H9 (cell line): ENCODE measurements at regions not wholly inside any gene's neighbourhood (a gene's known extent, or its start where the extent isn't known, plus 50 kb on each side); places are given as distances from the start of the nearest gene placed in this dataset.

ENCODE experiments used
- DNase-seq: peaks from one replicate; pipeline ENCODE4 v3.0.0-alpha.2; 2017
- H2AFZ ChIP-seq: one replicate; pipeline ENCODE4 v1.6.1; 2013; ENCODE audit warnings: mild to moderate bottlenecking, low read length, control low read depth, moderate library complexity
- H2AK5ac ChIP-seq: 2 replicates; pipeline ENCODE4 v1.6.1; 2013; ENCODE audit warnings: low read length, control low read depth, mixed read lengths; ENCODE audit not compliant: insufficient read length
- H2BK120ac ChIP-seq: one replicate; pipeline ENCODE4 v1.6.1; 2013; ENCODE audit warnings: low read depth, mild to moderate bottlenecking, low read length, control low read depth, inconsistent platforms; ENCODE audit not compliant: poor library complexity, severe bottlenecking
- H2BK12ac ChIP-seq: 2 replicates; pipeline ENCODE4 v1.6.1; 2013; ENCODE audit warnings: low read length, control low read depth, mixed read lengths, low read depth; ENCODE audit not compliant: insufficient read length
- H2BK15ac ChIP-seq: 2 replicates; pipeline ENCODE4 v1.6.1; 2013; ENCODE audit warnings: low read depth, low read length, control low read depth
- H2BK20ac ChIP-seq: one replicate; pipeline ENCODE4 v1.6.1; 2013; ENCODE audit warnings: low read depth, mild to moderate bottlenecking, low read length, control low read depth, inconsistent platforms; ENCODE audit not compliant: poor library complexity, severe bottlenecking
- H2BK5ac ChIP-seq: 2 replicates; pipeline ENCODE4 v1.6.1; 2013; ENCODE audit warnings: low read length, control low read depth, mixed read lengths; ENCODE audit not compliant: insufficient read length
- H3K14ac ChIP-seq: 2 replicates; pipeline ENCODE4 v1.6.1; 2013; ENCODE audit warnings: low read length, control low read depth; ENCODE audit not compliant: insufficient read depth
- H3K18ac ChIP-seq: 2 replicates; pipeline ENCODE4 v1.6.1; 2013; ENCODE audit warnings: low read depth, mild to moderate bottlenecking, mixed read lengths, low read length, control low read depth; ENCODE audit not compliant: insufficient read length
- H3K23ac ChIP-seq: 2 replicates; pipeline ENCODE4 v1.6.1; 2013; ENCODE audit warnings: low read length, control low read depth, mixed read lengths, low read depth; ENCODE audit not compliant: insufficient read length
- H3K23me2 ChIP-seq: 2 replicates; pipeline ENCODE4 v1.6.1; 2013; ENCODE audit warnings: low read depth, mild to moderate bottlenecking, mixed read lengths, low read length, control low read depth; ENCODE audit not compliant: insufficient read length, poor library complexity, severe bottlenecking
- H3K27ac ChIP-seq: 2 replicates; pipeline ENCODE4 v1.5.1; 2013; ENCODE audit warnings: low read length, control low read depth, mixed read lengths, low read depth; ENCODE audit not compliant: insufficient read length
- H3K27me3 ChIP-seq: 2 replicates; pipeline ENCODE4 v1.6.1; 2013; ENCODE audit warnings: low read length, control low read depth, inconsistent platforms; ENCODE audit not compliant: insufficient read depth
- H3K4ac ChIP-seq: 2 replicates; pipeline ENCODE4 v1.6.1; 2013; ENCODE audit warnings: low read depth, mild to moderate bottlenecking, control low read depth, inconsistent platforms, low read length, moderate library complexity
- H3K4me1 ChIP-seq: 2 replicates; pipeline ENCODE4 v1.6.1; 2013; ENCODE audit warnings: low read length, control low read depth, inconsistent platforms; ENCODE audit not compliant: insufficient read depth
- H3K4me2 ChIP-seq: 2 replicates; pipeline ENCODE4 v1.6.1; 2013; ENCODE audit warnings: low read length, control low read depth, mixed read lengths; ENCODE audit not compliant: insufficient read length, insufficient read depth
- H3K56ac ChIP-seq: 2 replicates; pipeline ENCODE4 v1.6.1; 2013; ENCODE audit warnings: low read depth, mild to moderate bottlenecking, mixed read lengths, low read length, control low read depth; ENCODE audit not compliant: insufficient read length
- H3K79me1 ChIP-seq: 2 replicates; pipeline ENCODE4 v1.6.1; 2013; ENCODE audit warnings: low read depth, mild to moderate bottlenecking, moderate library complexity, low read length, control low read depth, inconsistent platforms; ENCODE audit not compliant: insufficient read depth, poor library complexity, severe bottlenecking
- H3K79me2 ChIP-seq: 2 replicates; pipeline ENCODE4 v1.6.1; 2013; ENCODE audit warnings: low read length, control low read depth, inconsistent platforms; ENCODE audit not compliant: insufficient read depth
- H3K9ac ChIP-seq: 2 replicates; pipeline ENCODE4 v1.6.1; 2013; ENCODE audit warnings: low read length, control low read depth, mixed read lengths; ENCODE audit not compliant: insufficient read length; ENCODE audit errors: extremely low read depth
- H3K9me3 ChIP-seq: one replicate; pipeline ENCODE4 v1.6.1; 2013; ENCODE audit warnings: low read depth, low read length, inconsistent platforms; ENCODE audit not compliant: control insufficient read depth
- H3T11ph ChIP-seq: one replicate; pipeline ENCODE4 v1.6.1; 2013; ENCODE audit warnings: mild to moderate bottlenecking, low read length, control low read depth, inconsistent platforms
- H4K20me1 ChIP-seq: one replicate; pipeline ENCODE4 v1.6.1; 2013; ENCODE audit not compliant: control insufficient read depth, insufficient read length, insufficient read depth
- H4K5ac ChIP-seq: 2 replicates; pipeline ENCODE4 v1.6.1; 2013; ENCODE audit warnings: low read depth, mild to moderate bottlenecking, mixed read lengths, low read length, control low read depth; ENCODE audit not compliant: insufficient read length
- H4K8ac ChIP-seq: replicated peaks from 2 replicates; pipeline ENCODE4 v1.6.1; 2013; ENCODE audit warnings: low read length, control low read depth, mixed read lengths, low read depth; ENCODE audit not compliant: insufficient read length
- H4K91ac ChIP-seq: 2 replicates; pipeline ENCODE4 v1.6.1; 2013; ENCODE audit warnings: low read depth, mild to moderate bottlenecking, moderate library complexity, mixed read lengths, low read length, control low read depth; ENCODE audit not compliant: insufficient read length
- H3K27ac Mint-ChIP-seq, 3 experiments: 2 replicates in 2 of 3; 3 replicates in 1 of 3; pipeline ENCODE4 v1.8.0; 2020 to 2021; ENCODE audit warnings: mixed read lengths in 3 of 3, mild to moderate bottlenecking in 1 of 3, moderate library complexity in 1 of 3
- H3K27me3 Mint-ChIP-seq: 2 replicates; pipeline ENCODE4 v1.8.0; 2021; ENCODE audit warnings: low read depth, mild to moderate bottlenecking, moderate library complexity, mixed read lengths
- H3K36me3 Mint-ChIP-seq, 3 experiments: 2 replicates in 2 of 3; 3 replicates in 1 of 3; pipeline ENCODE4 v1.8.0; 2020 to 2021; ENCODE audit warnings: low read depth in 3 of 3, mixed read lengths in 3 of 3; ENCODE audit not compliant: insufficient read depth in 1 of 3
- H3K4me1 Mint-ChIP-seq, 2 experiments: 2 replicates each; pipeline ENCODE4 v1.8.0; 2020; ENCODE audit warnings: mixed read lengths in 2 of 2
- H3K4me3 Mint-ChIP-seq, 2 experiments: 2 replicates in 1 of 2; 3 replicates in 1 of 2; pipeline ENCODE4 v1.8.0; 2020 to 2021; ENCODE audit warnings: mild to moderate bottlenecking in 2 of 2, mixed read lengths in 2 of 2, moderate library complexity in 1 of 2
- H3K9me3 Mint-ChIP-seq, 2 experiments: 2 replicates in 1 of 2; 3 replicates in 1 of 2; pipeline ENCODE4 v1.8.0; 2020; ENCODE audit warnings: mild to moderate bottlenecking in 2 of 2, mixed read lengths in 2 of 2, moderate library complexity in 1 of 2
- WGBS: extraction: QIAGEN DNeasy Blood & Tissue Kit; methylation state at CpG from one replicate; pipeline ENCODE4 v1.1.7; 2013; ENCODE audit warnings: missing lambda C conversion rate, low lambda C conversion rate, mixed read lengths; ENCODE audit not compliant: insufficient read length; ENCODE audit errors: extremely low coverage; 5-methylcytosine and 5-hydroxymethylcytosine counted together
- TF ChIP-seq, protein P1 (sequence below): fragments of 200-600 bp; sonication (generic); conservative IDR thresholded peaks from 3 replicates; pipeline ENCODE4 v1.8.0; 2021; ENCODE audit warnings: antibody characterized with exemption, mild to moderate bottlenecking

GRCh38 chr10:83943049-83943448 is 196.3 kb upstream of the GHITM start:
- H4K5ac ChIP-seq = no peak overlapping the region
- no peak overlapping the region for H3K27ac Mint-ChIP-seq
- H3K27me3 Mint-ChIP-seq = peaks cover 40% of the 10 kb centered on the region
- no peak overlapping the region for H3K4me3 Mint-ChIP-seq
- no peak overlapping the region for H3K4ac ChIP-seq
- H3K9me3 ChIP-seq = no peaks in the 10 kb centered on the region
- no peak overlapping the region for H2BK5ac ChIP-seq
- H4K8ac ChIP-seq = no peak overlapping the region
- no peak overlapping the region; the same call in 1 of the 2 replicates for H3K14ac ChIP-seq
- no peak overlapping the region for H3K27ac ChIP-seq
- TF ChIP-seq, protein P1, sequence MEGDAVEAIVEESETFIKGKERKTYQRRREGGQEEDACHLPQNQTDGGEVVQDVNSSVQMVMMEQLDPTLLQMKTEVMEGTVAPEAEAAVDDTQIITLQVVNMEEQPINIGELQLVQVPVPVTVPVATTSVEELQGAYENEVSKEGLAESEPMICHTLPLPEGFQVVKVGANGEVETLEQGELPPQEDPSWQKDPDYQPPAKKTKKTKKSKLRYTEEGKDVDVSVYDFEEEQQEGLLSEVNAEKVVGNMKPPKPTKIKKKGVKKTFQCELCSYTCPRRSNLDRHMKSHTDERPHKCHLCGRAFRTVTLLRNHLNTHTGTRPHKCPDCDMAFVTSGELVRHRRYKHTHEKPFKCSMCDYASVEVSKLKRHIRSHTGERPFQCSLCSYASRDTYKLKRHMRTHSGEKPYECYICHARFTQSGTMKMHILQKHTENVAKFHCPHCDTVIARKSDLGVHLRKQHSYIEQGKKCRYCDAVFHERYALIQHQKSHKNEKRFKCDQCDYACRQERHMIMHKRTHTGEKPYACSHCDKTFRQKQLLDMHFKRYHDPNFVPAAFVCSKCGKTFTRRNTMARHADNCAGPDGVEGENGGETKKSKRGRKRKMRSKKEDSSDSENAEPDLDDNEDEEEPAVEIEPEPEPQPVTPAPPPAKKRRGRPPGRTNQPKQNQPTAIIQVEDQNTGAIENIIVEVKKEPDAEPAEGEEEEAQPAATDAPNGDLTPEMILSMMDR = no peak
- no peak overlapping the region for H3K4me2 ChIP-seq
- H3T11ph ChIP-seq = no peak overlapping the region
- H3K4me1 Mint-ChIP-seq = peaks cover 24 to 25% of the 10 kb centered on the region in 2 experiments
- DNase-seq = no peak
- H3K23ac ChIP-seq = no peak overlapping the region
- no peak overlapping the region for H4K91ac ChIP-seq
- no peak overlapping the region for H2BK15ac ChIP-seq
- H4K20me1 ChIP-seq = no peaks in the 10 kb centered on the region
- H3K23me2 ChIP-seq = no peaks in the 10 kb centered on the region
- H3K18ac ChIP-seq = no peak overlapping the region
- no peak overlapping the region for H2BK120ac ChIP-seq
- no peak overlapping the region for H2BK12ac ChIP-seq
- H3K79me2 ChIP-seq = no peaks in the 10 kb centered on the region
- no peak overlapping the region for H3K9ac ChIP-seq
- H3K27me3 ChIP-seq = no peaks in the 10 kb centered on the region
- no peaks in the 10 kb centered on the region for H3K36me3 Mint-ChIP-seq
- H2AFZ ChIP-seq = no peak overlapping the region
- H3K9me3 Mint-ChIP-seq = no peaks in the 10 kb centered on the region
- no peak overlapping the region for H3K56ac ChIP-seq
- WGBS = 100% methylated on average over 1 of the region's 5 CpGs
- no peaks in the 10 kb centered on the region for H3K79me1 ChIP-seq
- H2AK5ac ChIP-seq = no peak overlapping the region
- no peak overlapping the region for H2BK20ac ChIP-seq
- H3K4me1 ChIP-seq = no peaks in the 10 kb centered on the region
